Colon (tissue), 2 donors: ENCODE measurements at regions not wholly inside any gene's neighbourhood (a gene's known extent, or its start where the extent isn't known, plus 50 kb on each side); places are given as distances from the start of the nearest gene placed in this dataset.
"Not testable (repeated sequence)": the region's sequence is repeated elsewhere in the genome, so short reads cannot be mapped to it uniquely, and the experiment has no call there.

Experiments used
- FAIRE-seq: peaks from 2 replicates; lab custom pipeline; 2012; peaks lifted over from hg19 to GRCh38; lab: Jason Lieb, UNC
- donor health status: control.
- donor health status: control.

GRCh38 chr2:111620281-111620680 lies 263.7 kb downstream of the ANAPC1 start:
- FAIRE-seq = no peak

GRCh38 chr2:111622859-111623258 lies 261.1 kb downstream of the ANAPC1 start:
- no peak for FAIRE-seq

- FAIRE-seq = no peak
Measured at GRCh38 chr2:111623380-111623779, 260.6 kb downstream of the ANAPC1 start.

- FAIRE-seq = no peak
Measured at GRCh38 chr2:111624411-111625156, 259.4 kb downstream of the ANAPC1 start.

- not testable (repeated sequence) for FAIRE-seq
Measured at GRCh38 chr2:111625157-111625537, 258.8 kb downstream of the ANAPC1 start.

- no peak for FAIRE-seq
Measured at GRCh38 chr2:111626037-111626864, 257.7 kb downstream of the ANAPC1 start.

- FAIRE-seq = no peak
Measured at GRCh38 chr2:111626865-111627163, 257.2 kb downstream of the ANAPC1 start.

GRCh38 chr2:111627256-111627655 lies 256.7 kb downstream of the ANAPC1 start:
- no peak for FAIRE-seq

- no peak for FAIRE-seq
Measured at GRCh38 chr2:111628221-111628620, 255.8 kb downstream of the ANAPC1 start.

- no peak for FAIRE-seq
Measured at GRCh38 chr2:111629983-111630382, 254.0 kb downstream of the ANAPC1 start.

GRCh38 chr2:111632661-111633060 lies 251.3 kb downstream of the ANAPC1 start:
- no peak for FAIRE-seq

GRCh38 chr2:111633189-111633588 lies 250.8 kb downstream of the ANAPC1 start:
- no peak for FAIRE-seq

- no peak for FAIRE-seq
Measured at GRCh38 chr2:111633643-111634042, 250.3 kb downstream of the ANAPC1 start.

GRCh38 chr2:111634050-111634794 lies 249.8 kb downstream of the ANAPC1 start:
- FAIRE-seq = peak; percentile 72

GRCh38 chr2:111634995-111635538 lies 248.9 kb downstream of the ANAPC1 start:
- no peak for FAIRE-seq

- FAIRE-seq = no peak
Measured at GRCh38 chr2:111636905-111637304, 247.1 kb downstream of the ANAPC1 start.

- no peak for FAIRE-seq
Measured at GRCh38 chr2:111638274-111638877, 245.6 kb downstream of the ANAPC1 start.

- FAIRE-seq = no peak
Measured at GRCh38 chr2:111640480-111640879, 243.5 kb downstream of the ANAPC1 start.

- FAIRE-seq = no peak
Measured at GRCh38 chr2:111642586-111643327, 241.2 kb downstream of the ANAPC1 start.

GRCh38 chr2:111643759-111644158 lies 240.2 kb downstream of the ANAPC1 start:
- no peak for FAIRE-seq

- no peak for FAIRE-seq
Measured at GRCh38 chr2:111647359-111647758, 236.6 kb downstream of the ANAPC1 start.
